ENCODE measurements at regions not wholly inside any gene's neighbourhood (a gene's known extent, or its start where the extent isn't known, plus 50 kb on each side); places are given as distances from the start of the nearest gene placed in this dataset.

DNA sequence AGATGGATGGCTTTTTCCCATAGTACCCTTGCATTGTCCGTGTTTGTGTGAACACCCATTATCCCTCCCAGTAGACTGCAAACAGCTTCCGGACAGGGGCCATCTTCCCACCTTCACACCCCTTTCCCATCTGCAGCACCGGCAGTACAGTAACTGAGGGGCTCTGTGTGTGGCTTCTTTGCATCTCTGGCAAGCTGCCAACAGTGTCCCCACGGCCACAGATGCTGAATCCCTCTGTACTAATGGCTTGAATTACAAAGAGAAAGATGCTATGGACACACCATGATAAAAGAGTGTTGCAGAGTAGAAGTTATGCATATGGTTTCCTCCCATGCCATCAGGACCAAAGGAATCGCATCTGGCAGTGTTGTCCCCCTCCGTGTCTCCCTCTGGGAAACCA is 101.1 kb upstream of the CDYL start:
- no peaks in the 10 kb centered on the region for H3K27me3 ChIP-seq (ENCODE audit: control insufficient read depth, insufficient read depth, low read length)
- H3K36me3 ChIP-seq (ENCODE audit: control insufficient read depth, low read depth, low read length), result no peaks in the 10 kb centered on the region
- H3K9me3 ChIP-seq (ENCODE audit: control insufficient read depth, low read depth, low read length), result no peaks in the 10 kb centered on the region
- no peak overlapping the region for H3K9ac ChIP-seq (ENCODE audit: low read length)
- H3K4me1 ChIP-seq (ENCODE audit: control insufficient read depth, low read depth, low read length), result peaks cover 4% of the 10 kb centered on the region
- H3K4me3 ChIP-seq (ENCODE audit: low read length), result no peak overlapping the region
- H3K27ac ChIP-seq (ENCODE audit: low read length), result no peak overlapping the region

DNA sequence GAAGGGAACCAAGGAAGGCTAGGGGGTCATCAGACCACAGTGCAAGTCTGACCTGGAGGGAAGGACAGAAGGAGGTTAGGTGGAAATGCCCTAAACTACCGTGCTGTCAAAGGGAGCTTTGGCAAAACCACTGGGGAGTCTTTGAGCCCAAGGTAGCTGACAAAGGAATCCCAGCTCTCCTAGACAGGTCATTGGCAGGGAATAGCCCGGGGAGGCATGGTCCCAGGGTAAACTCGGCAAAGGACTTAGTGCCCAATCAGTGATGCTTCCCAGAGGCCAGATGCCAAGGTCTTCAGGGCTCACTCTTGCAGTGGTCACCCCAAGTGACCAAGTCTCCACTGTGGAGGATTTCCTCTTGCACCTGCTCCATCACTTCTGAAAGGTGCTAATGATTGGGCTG is 102.3 kb upstream of the CDYL start:
- Histone ChIP-seq H3K4me1 (ENCODE audit: control insufficient read depth, low read depth, low read length) (peaks cover 4% of the 10 kb centered on the region), H3K27ac (ENCODE audit: low read length) (no peak overlapping the region), H3K4me3 (ENCODE audit: low read length) (no peak overlapping the region), H3K9ac (ENCODE audit: low read length) (no peak overlapping the region), H3K9me3 (ENCODE audit: control insufficient read depth, low read depth, low read length) (no peaks in the 10 kb centered on the region), H3K36me3 (ENCODE audit: control insufficient read depth, low read depth, low read length) (no peaks in the 10 kb centered on the region), H3K27me3 (ENCODE audit: control insufficient read depth, insufficient read depth, low read length) (no peaks in the 10 kb centered on the region)

DNA sequence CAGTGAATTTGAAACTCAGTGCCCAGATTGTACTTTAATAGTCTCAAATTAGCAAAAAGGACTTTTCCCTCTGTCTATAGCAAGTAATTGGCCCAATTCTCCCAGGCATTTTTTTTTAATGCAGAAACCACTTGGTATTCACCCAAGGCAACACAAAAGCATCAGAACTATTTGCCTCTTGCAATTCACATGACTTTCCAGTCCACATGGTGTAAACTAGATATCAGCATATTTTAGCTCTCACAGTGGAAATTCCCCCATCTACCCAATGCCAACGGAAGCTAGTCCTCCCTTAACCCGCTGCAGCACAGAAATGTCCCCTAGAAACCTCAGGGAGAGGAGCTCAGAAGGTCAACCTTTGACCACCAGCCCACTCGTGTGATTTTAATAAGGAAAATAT is 103.4 kb upstream of the CDYL start:
- no peaks in the 10 kb centered on the region for H3K27me3 ChIP-seq (ENCODE audit: control insufficient read depth, insufficient read depth, low read length)
- H3K27ac ChIP-seq (ENCODE audit: low read length), result no peak overlapping the region
- H3K9me3 ChIP-seq (ENCODE audit: control insufficient read depth, low read depth, low read length), result no peaks in the 10 kb centered on the region
- no peak overlapping the region for H3K4me3 ChIP-seq (ENCODE audit: low read length)
- H3K36me3 ChIP-seq (ENCODE audit: control insufficient read depth, low read depth, low read length), result no peaks in the 10 kb centered on the region
- H3K9ac ChIP-seq (ENCODE audit: low read length), result no peak overlapping the region
- H3K4me1 ChIP-seq (ENCODE audit: control insufficient read depth, low read depth, low read length), result peaks cover 11% of the 10 kb centered on the region

DNA sequence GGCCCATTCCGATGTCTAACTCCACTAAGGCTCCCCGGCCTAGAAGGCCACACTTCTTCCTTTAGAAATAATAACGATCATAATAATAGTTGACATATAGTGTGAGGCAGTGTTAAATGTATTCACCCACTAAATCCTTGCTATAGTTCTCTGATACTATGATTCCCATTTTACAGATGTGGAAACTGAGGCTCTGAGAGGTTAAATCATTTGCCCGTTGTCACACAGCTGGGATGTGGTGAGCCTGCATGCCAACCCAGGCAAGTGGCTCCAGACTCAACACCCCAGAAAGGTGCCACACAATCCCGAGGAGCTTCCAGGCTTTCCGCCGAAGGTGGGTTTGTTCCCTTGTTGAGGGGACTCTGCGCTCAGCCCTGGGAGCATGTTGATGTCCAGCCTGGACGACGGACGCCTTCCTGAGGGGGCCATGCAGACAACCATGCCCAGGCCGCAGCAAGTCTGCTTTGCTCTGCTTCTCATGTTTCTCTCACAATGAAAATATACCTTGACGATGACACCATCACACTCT is 104.6 kb upstream of the CDYL start:
- no peak overlapping the region for H3K9ac ChIP-seq (ENCODE audit: low read length)
- no peak overlapping the region for H3K27ac ChIP-seq (ENCODE audit: low read length)
- H3K4me1 ChIP-seq (ENCODE audit: control insufficient read depth, low read depth, low read length), result peaks cover 8% of the 10 kb centered on the region
- H3K36me3 ChIP-seq (ENCODE audit: control insufficient read depth, low read depth, low read length), result no peaks in the 10 kb centered on the region
- no peaks in the 10 kb centered on the region for H3K27me3 ChIP-seq (ENCODE audit: control insufficient read depth, insufficient read depth, low read length)
- no peaks in the 10 kb centered on the region for H3K9me3 ChIP-seq (ENCODE audit: control insufficient read depth, low read depth, low read length)
- no peak overlapping the region for H3K4me3 ChIP-seq (ENCODE audit: low read length)

DNA sequence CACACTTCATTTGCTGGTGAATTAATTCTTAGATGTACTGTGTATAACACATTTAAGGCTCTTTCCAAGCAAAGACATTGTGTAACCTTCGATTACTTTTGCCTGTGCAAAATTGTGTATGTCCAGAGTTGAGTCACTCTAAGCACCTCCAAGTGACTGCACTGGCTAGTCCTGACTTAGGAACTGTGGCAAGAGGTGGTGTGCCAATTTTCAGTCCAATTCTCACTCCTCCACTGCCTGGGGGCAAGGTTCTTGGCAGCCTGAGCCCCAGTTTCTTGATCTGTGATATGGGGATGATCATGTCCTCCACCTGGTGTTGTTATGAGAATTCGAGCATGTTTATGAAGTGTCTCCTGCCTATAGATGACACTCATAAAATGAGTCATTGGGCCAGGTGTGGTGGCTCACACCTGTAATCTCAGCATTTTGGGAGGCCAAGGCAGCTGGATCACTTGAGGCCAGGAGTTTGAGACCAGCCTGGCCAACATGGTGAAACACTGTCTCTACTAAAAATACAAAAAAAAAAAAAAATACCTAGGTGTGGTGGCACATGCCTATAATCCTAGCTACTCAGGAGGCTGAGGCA is 105.3 kb upstream of the CDYL start:
- H3K27ac ChIP-seq (ENCODE audit: low read length), result no peak overlapping the region
- H3K4me1 ChIP-seq (ENCODE audit: control insufficient read depth, low read depth, low read length), result peaks cover 8% of the 10 kb centered on the region
- no peak overlapping the region for H3K9ac ChIP-seq (ENCODE audit: low read length)
- H3K9me3 ChIP-seq (ENCODE audit: control insufficient read depth, low read depth, low read length), result no peaks in the 10 kb centered on the region
- no peaks in the 10 kb centered on the region for H3K27me3 ChIP-seq (ENCODE audit: control insufficient read depth, insufficient read depth, low read length)
- no peaks in the 10 kb centered on the region for H3K36me3 ChIP-seq (ENCODE audit: control insufficient read depth, low read depth, low read length)
- H3K4me3 ChIP-seq (ENCODE audit: low read length), result no peak overlapping the region

DNA sequence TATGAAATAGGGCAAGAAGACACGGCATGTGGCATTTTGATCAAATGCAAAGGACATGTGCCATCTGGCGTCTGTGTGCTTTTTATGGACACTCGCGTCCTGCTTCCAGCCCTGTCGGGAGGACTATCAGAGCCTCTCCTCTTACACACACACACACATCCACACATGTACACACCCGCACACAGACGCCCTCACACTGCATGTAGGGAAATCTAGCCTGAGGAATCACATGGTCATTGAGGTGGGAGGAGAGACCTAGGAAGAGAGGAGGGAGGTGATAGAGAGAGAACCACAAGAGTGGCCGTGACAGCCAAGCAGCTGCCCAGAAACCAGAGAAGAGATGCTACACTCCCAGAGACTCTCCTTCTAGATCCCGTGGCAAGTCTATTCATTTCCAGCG is 105.9 kb upstream of the CDYL start:
- H3K27me3 ChIP-seq (ENCODE audit: control insufficient read depth, insufficient read depth, low read length), result no peaks in the 10 kb centered on the region
- H3K9ac ChIP-seq (ENCODE audit: low read length), result no peak overlapping the region
- no peaks in the 10 kb centered on the region for H3K36me3 ChIP-seq (ENCODE audit: control insufficient read depth, low read depth, low read length)
- H3K27ac ChIP-seq (ENCODE audit: low read length), result no peak overlapping the region
- peaks cover 8% of the 10 kb centered on the region for H3K4me1 ChIP-seq (ENCODE audit: control insufficient read depth, low read depth, low read length)
- no peak overlapping the region for H3K4me3 ChIP-seq (ENCODE audit: low read length)
- H3K9me3 ChIP-seq (ENCODE audit: control insufficient read depth, low read depth, low read length), result no peaks in the 10 kb centered on the region

DNA sequence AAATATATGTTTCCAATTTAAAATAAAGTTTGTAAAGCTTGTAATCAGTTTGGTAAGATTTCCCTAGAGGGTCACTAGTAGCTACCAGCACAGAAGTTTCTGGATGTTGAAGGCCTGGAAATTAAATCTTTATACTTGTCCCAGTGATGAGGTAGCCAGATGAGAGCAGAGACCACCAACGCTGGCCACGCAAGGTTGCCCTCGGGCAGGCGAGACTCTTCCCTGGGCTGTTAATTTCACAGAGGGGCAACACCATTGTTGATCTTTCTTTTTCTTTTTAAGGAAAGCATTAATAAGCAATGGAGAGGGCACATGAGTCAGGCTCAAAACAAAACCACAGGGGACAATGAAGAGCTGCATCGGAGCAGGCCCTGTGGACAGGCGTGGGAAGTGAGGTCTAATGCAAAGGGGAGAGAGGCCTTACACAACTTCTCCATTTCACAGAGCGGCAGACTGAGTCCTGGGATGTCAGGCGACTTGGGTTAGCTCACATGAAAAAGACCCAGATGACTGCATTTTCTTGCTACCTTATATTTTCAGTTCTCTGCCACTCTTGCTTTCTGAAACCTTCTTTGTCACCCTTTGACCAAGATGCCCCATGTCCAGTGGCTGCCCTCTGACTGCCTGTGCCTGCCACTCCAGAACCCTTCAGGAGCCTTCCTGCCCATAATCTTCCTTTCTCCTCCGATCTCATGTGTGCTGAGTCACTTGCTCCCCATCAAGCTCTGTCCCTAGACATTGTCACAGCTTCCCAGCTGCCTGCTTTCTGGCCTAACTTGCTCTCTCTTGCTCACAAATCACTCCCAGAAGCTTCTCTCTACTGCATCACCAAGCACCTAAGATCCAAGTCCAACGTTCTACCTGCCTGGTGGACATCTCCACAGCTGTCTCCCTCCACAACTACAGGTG is 107.7 kb upstream of the CDYL start:
- Histone ChIP-seq H3K4me1 (ENCODE audit: control insufficient read depth, low read depth, low read length) (peaks cover 8% of the 10 kb centered on the region), H3K4me3 (ENCODE audit: low read length) (no peak overlapping the region), H3K9me3 (ENCODE audit: control insufficient read depth, low read depth, low read length) (no peaks in the 10 kb centered on the region), H3K36me3 (ENCODE audit: control insufficient read depth, low read depth, low read length) (no peaks in the 10 kb centered on the region), H3K27me3 (ENCODE audit: control insufficient read depth, insufficient read depth, low read length) (no peaks in the 10 kb centered on the region), H3K9ac (ENCODE audit: low read length) (no peak overlapping the region), H3K27ac (ENCODE audit: low read length) (no peak overlapping the region)

DNA sequence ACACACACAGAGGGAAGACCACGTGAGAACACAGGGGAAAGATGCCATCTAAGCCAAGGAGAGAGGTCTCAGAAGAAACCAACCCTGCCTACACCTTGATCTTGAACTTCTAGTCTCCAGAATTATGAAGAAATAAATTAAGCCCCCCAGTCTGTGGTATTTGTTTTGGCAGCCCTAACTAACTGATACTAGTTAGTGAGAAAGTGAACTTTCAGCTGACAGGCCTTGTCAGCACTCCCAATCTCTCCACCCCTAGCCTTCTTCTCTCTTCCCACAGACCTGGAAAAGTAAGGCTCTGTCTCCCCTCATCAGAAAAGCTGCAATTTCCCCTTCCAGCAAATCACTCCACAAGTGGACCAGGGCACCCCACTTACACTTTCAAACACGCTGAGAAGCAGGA is 108.6 kb upstream of the CDYL start:
- H3K4me1 ChIP-seq (ENCODE audit: control insufficient read depth, low read depth, low read length), result peaks cover 8% of the 10 kb centered on the region
- no peak overlapping the region for H3K27ac ChIP-seq (ENCODE audit: low read length)
- no peak overlapping the region for H3K9ac ChIP-seq (ENCODE audit: low read length)
- H3K4me3 ChIP-seq (ENCODE audit: low read length), result no peak overlapping the region
- no peaks in the 10 kb centered on the region for H3K9me3 ChIP-seq (ENCODE audit: control insufficient read depth, low read depth, low read length)
- H3K36me3 ChIP-seq (ENCODE audit: control insufficient read depth, low read depth, low read length), result no peaks in the 10 kb centered on the region
- H3K27me3 ChIP-seq (ENCODE audit: control insufficient read depth, insufficient read depth, low read length), result no peaks in the 10 kb centered on the region

DNA sequence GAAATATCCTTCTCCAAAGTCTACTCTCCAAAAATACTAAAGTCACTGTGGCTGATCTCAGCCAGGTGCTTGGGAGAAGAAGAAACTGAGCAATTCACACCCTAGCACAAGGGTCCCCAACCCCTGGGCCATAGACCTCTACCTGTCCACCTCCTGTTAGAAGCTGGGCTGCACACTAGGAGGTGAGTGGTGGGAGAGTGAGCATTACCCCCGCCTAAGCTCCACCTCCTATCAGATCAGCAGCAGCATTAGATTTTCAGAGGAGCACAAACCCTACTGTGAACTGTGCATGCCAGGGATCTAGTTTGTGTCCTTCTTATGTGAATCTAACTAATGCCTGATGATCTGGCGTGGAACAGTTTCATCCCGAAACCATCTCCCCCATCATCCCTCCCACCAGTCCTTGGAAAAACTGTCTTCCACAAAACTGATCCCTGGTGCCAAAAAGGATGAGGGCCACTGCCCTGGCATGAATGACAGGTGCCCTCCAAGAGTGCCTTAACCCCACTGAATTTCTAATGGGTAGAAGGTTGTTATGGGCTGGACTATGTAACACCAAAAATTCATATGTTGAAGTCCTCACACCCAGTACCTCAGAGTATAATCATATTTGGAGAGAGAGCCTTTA is 109.2 kb upstream of the CDYL start:
- H3K36me3 ChIP-seq (ENCODE audit: control insufficient read depth, low read depth, low read length), result no peaks in the 10 kb centered on the region
- H3K27ac ChIP-seq (ENCODE audit: low read length), result no peak overlapping the region
- no peak overlapping the region for H3K4me3 ChIP-seq (ENCODE audit: low read length)
- no peak overlapping the region for H3K9ac ChIP-seq (ENCODE audit: low read length)
- no peaks in the 10 kb centered on the region for H3K27me3 ChIP-seq (ENCODE audit: control insufficient read depth, insufficient read depth, low read length)
- H3K4me1 ChIP-seq (ENCODE audit: control insufficient read depth, low read depth, low read length), result peaks cover 8% of the 10 kb centered on the region
- no peaks in the 10 kb centered on the region for H3K9me3 ChIP-seq (ENCODE audit: control insufficient read depth, low read depth, low read length)

DNA sequence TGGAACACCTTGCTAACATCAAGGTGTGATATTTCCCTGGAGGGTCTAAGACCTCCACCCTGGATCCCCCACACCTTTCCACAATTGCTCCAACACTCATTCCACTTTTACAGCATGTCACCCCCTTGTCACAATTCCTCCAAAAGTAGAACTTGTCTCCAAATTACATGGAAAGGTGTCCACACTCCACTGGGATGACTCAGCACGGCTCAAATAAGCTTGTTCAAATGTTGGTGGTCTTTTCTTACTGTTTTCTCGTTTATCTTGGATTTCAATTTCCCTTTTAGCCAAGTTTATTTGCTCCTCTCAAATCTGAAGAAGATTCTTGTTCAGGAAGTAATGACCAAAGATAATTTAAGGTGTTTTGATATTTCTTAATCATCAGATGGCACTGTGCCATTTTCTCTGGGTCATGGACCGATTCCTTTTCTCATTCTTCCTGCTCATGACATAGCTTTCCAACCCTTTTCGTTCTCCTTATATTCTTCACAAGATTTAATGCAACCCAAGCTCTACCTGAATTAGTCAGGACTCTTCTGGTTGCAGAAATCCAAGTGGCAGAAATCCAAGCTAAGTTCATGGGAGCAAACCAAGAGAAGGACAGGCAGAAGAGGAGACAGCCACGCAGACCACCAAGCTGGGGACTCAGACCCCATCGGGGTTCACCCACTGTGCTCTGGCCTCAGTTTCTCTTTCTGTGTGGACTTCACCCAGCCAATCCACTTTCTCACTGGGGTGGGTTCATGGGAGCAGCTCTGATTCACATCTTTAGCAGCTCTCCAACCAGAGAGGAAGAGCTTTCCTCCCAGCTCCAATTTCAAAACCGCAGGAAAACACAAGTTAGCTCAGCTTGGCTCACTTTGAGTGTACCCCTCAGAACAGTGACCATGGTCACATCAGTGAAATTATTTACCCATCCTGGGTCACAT is 110.5 kb upstream of the CDYL start:
- Histone ChIP-seq H3K27ac (ENCODE audit: low read length) (no peak overlapping the region), H3K9ac (ENCODE audit: low read length) (no peak overlapping the region), H3K27me3 (ENCODE audit: control insufficient read depth, insufficient read depth, low read length) (no peaks in the 10 kb centered on the region), H3K4me1 (ENCODE audit: control insufficient read depth, low read depth, low read length) (peaks cover 15% of the 10 kb centered on the region), H3K9me3 (ENCODE audit: control insufficient read depth, low read depth, low read length) (no peaks in the 10 kb centered on the region), H3K4me3 (ENCODE audit: low read length) (no peak overlapping the region), H3K36me3 (ENCODE audit: control insufficient read depth, low read depth, low read length) (no peaks in the 10 kb centered on the region)

DNA sequence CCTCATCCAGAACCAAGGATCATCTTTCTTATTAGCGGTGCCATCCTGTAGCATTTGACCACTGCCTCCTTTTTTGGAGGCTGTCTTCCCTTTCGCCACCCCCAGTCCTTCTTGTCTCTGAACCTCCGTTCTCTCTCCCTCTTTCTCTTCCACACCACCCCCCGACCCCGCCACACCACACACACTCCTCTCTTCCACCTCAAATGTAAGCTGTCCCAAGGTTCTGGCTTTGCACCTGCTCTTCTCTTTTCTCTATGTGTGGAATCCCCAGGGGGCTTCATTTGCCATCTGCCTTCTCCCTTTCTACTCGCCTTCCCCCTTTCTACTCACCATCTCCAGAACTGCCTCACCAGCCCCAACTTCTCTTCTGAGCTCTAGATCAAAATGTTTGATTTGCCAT is 111.3 kb upstream of the CDYL start:
- H3K4me1 ChIP-seq (ENCODE audit: control insufficient read depth, low read depth, low read length), result peaks cover 15% of the 10 kb centered on the region
- H3K27me3 ChIP-seq (ENCODE audit: control insufficient read depth, insufficient read depth, low read length), result no peaks in the 10 kb centered on the region
- no peaks in the 10 kb centered on the region for H3K36me3 ChIP-seq (ENCODE audit: control insufficient read depth, low read depth, low read length)
- no peak overlapping the region for H3K27ac ChIP-seq (ENCODE audit: low read length)
- no peak overlapping the region for H3K4me3 ChIP-seq (ENCODE audit: low read length)
- H3K9ac ChIP-seq (ENCODE audit: low read length), result no peak overlapping the region
- H3K9me3 ChIP-seq (ENCODE audit: control insufficient read depth, low read depth, low read length), result no peaks in the 10 kb centered on the region
